GM12878 (cell line): ENCODE measurements at regions not wholly inside any gene's neighbourhood (a gene's known extent, or its start where the extent isn't known, plus 50 kb on each side); places are given as distances from the start of the nearest gene placed in this dataset.

ENCODE experiments used
- CEBPB ChIP-seq, 2 experiments: fragments of 150-350 bp in 1 of 2; IDR thresholded peaks; 2 replicates each; pipeline ENCODE4 v1.6.1; 2012 to 2014; ENCODE audit warnings: low read depth in 2 of 2, low read length in 2 of 2, borderline replicate concordance in 1 of 2, inconsistent platforms in 1 of 2
- EZH2 ChIP-seq: IDR thresholded peaks from 2 replicates; pipeline ENCODE4 v1.6.1; 2012; ENCODE audit warnings: low read depth, mild to moderate bottlenecking, control low read depth, inconsistent platforms, low read length, borderline replicate concordance; ENCODE audit not compliant: control insufficient read depth
- MYC ChIP-seq: IDR thresholded peaks from 2 replicates; pipeline ENCODE4 v1.6.1; 2011; ENCODE audit warnings: mild to moderate bottlenecking, low read length, moderate library complexity, inconsistent platforms; ENCODE audit not compliant: insufficient read depth, insufficient replicate concordance, insufficient read length, severe bottlenecking
- POLR2A ChIP-seq: IDR thresholded peaks from 2 replicates; pipeline ENCODE4 v1.6.1; 2011; ENCODE audit warnings: low read depth, mild to moderate bottlenecking, low read length
- SMC3 ChIP-seq: IDR thresholded peaks from 2 replicates; pipeline ENCODE4 v1.6.1; 2011; ENCODE audit warnings: low read length, improper control_type of control experiment, borderline replicate concordance
- TF ChIP-seq, protein P1 (sequence below): fragments of 450-650 bp; IDR thresholded peaks from 2 replicates; pipeline ENCODE4 v1.6.1; 2017; ENCODE audit warnings: mild to moderate bottlenecking, moderate library complexity
- TF ChIP-seq, protein P2 (sequence below): IDR thresholded peaks from 2 replicates; pipeline ENCODE4 v1.6.1; 2011; ENCODE audit warnings: low read depth, low read length, improper control_type of control experiment, borderline replicate concordance

DNA sequence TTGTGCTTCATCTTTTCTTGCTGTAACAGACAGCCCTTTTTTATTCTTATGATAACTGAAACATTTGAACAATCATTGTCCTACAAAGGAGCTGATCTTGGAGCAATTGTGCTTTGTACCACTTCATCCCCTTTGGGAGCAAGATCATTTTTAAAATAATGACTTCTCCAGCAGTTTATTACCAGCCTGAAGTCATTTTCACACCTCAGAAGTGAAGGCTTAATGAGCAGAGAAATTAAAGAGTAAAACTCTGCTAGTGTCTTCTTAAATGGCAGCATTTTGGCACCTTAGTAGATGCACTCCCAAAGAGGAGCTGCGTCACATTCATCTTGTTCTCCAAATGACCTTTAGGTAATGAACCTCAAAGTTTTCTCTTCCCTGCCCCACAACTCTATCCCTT, 439.6 kb upstream of the CAMK1G start:
- TF ChIP-seq SMC3 (no peak), POLR2A (no peak), EZH2 (no peak), MYC (no peak), CEBPB (IDR thresholded peaks at IDR 0.05; ENCODE audit: borderline replicate concordance in 1 of 2, low read depth in 2 of 2, low read length in 2 of 2) (no peak)
- TF ChIP-seq, protein P1, sequence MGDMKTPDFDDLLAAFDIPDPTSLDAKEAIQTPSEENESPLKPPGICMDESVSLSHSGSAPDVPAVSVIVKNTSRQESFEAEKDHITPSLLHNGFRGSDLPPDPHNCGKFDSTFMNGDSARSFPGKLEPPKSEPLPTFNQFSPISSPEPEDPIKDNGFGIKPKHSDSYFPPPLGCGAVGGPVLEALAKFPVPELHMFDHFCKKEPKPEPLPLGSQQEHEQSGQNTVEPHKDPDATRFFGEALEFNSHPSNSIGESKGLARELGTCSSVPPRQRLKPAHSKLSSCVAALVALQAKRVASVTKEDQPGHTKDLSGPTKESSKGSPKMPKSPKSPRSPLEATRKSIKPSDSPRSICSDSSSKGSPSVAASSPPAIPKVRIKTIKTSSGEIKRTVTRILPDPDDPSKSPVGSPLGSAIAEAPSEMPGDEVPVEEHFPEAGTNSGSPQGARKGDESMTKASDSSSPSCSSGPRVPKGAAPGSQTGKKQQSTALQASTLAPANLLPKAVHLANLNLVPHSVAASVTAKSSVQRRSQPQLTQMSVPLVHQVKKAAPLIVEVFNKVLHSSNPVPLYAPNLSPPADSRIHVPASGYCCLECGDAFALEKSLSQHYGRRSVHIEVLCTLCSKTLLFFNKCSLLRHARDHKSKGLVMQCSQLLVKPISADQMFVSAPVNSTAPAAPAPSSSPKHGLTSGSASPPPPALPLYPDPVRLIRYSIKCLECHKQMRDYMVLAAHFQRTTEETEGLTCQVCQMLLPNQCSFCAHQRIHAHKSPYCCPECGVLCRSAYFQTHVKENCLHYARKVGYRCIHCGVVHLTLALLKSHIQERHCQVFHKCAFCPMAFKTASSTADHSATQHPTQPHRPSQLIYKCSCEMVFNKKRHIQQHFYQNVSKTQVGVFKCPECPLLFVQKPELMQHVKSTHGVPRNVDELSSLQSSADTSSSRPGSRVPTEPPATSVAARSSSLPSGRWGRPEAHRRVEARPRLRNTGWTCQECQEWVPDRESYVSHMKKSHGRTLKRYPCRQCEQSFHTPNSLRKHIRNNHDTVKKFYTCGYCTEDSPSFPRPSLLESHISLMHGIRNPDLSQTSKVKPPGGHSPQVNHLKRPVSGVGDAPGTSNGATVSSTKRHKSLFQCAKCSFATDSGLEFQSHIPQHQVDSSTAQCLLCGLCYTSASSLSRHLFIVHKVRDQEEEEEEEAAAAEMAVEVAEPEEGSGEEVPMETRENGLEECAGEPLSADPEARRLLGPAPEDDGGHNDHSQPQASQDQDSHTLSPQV: no peak
- TF ChIP-seq, protein P2, sequence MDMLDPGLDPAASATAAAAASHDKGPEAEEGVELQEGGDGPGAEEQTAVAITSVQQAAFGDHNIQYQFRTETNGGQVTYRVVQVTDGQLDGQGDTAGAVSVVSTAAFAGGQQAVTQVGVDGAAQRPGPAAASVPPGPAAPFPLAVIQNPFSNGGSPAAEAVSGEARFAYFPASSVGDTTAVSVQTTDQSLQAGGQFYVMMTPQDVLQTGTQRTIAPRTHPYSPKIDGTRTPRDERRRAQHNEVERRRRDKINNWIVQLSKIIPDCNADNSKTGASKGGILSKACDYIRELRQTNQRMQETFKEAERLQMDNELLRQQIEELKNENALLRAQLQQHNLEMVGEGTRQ: no peak
